NCI-H2107 treated with DMSO at 0.1 percent for 48 hours (cell line): ENCODE measurements at regions not wholly inside any gene's neighbourhood (a gene's known extent, or its start where the extent isn't known, plus 50 kb on each side); places are given as distances from the start of the nearest gene placed in this dataset.

Experiments
- DNase-seq: peaks from one replicate; lab custom pipeline; 2025; ENCODE audit not compliant: unreplicated experiment; lab: John Stamatoyannopoulos, UW

DNA sequence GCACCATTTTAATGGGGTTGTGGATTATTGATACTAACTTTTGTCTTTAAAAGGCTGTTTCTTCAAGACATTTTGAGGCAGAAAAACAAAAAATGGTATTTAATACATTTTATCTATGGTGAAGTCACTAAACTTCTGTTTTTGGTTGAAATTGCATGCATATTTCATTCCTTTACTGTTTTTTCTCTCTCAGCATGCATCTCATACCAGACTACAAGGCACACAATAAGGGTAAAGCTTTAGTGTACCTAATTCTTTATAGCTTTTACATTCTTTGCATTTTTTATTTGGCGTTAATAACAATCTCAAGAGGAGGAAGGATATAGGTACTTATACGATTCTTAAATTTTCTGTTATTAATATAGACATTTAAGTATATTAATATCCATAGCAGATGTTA lies 151.0 kb upstream of the DKK2 start:
- DNase-seq = no peak

DNA sequence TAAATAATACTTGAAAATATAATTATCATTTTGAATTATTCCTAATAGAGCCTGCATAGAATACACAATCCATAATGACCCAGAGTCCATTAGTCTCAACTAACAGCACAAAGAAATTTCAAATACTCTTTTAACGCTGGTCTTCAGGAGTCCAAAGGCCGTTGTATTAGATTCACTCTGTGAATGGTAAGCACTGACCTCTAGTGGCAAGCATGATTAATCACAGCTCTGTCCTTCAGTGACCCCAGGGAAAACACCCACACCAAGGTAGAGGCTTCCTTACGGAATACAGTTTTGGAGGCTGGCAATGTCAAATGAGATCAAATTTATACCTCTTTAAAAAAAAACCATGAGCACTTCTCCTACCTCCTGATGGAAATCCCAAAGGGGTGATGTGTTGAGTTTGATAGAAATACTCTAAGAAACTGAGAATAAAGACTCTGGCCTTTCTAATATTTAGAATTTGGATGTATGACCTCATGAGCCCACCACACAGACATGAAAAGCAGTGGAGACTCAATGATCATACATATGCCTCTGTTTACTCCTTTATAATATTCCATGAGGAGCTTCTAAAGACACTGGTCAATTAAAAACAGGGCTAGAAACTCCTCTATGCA lies 147.2 kb upstream of the DKK2 start:
- peak; percentile 1 for DNase-seq

DNA sequence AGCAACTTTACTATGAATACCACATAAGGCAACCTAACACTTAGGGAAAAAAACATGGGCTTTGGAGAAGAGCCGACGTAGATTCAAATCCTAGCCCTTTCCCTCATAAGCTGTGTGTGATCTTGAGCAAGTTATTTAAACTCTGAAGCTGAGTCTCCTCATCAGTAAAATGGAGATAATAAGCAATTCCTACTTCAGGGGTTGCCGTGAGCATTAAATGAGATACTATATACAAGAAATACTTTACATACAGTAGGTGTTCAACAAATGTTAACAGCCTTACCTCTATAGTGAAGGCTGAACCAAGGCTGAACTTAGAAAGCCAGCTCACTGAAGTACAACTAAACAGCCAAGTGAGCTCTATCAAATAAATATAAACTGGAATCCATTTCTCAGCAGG lies 146.2 kb upstream of the DKK2 start:
- no peak for DNase-seq

DNA sequence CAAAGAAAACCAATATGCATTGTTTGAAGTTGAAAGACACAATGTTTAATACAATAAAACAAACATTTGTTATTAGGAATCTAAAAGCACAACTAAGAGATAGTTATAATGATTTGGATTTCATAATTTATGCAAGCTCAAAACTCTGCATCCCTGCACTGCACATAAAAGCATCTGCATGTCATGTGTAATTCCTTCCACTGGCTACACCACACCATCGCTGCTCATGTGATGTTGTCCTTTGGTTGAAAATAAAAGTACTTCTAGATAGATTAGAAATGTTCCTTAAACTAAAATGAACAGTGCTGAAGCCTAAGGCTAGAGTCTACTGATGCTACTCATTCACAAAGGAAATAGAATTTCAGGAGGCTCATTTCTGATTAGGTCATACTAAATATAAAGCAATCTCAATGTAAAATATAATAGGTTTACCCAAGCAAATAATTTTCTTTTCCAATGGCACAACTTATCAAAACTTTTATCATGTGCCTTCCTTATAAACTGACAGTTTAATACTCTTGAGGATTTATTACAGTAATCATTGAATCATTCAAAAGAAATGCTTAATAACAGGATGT lies 130.8 kb upstream of the DKK2 start:
- DNase-seq = no peak

DNA sequence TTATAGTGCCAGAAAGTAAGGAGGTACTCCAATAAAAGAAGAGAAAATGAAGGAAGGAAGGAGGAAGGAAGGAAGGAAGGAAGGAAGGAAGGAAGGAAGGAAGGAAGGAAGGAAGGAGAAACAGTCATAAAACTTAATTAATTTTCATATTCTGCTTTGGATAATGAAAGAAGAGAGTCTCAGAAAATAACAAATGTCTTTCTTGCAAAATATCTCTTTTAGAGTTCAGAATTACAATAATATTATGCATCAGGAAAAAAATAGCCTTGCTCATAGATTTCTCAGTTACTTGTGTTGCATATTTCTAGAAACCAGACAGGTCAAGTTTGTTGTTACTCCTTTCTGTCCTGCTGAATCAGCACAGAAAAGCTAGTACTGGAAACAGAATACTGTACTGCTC lies 130.1 kb upstream of the DKK2 start:
- no peak for DNase-seq

DNA sequence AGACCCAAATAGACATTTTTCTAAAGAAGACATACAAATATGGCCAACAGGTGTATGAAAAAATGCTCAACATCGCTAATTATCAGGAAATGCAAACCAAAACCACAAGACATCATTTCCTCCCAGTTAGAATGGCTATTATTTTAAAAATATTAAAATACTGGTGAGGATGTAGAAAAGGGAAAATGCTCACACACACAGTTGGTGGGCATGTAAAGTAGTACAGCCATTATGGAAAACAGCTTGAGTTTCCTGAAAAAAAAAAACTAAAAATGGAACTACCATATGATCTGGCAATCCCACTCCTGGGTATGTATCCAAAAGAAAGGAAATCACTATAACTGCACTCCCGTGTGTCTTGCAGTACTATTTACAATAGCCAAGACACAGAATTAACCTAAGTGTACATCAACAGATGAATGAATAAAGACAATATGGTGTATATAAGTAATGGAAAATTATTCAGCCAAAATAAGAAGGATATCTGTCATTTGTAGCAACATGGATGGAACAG lies 128.9 kb upstream of the DKK2 start:
- no peak for DNase-seq

DNA sequence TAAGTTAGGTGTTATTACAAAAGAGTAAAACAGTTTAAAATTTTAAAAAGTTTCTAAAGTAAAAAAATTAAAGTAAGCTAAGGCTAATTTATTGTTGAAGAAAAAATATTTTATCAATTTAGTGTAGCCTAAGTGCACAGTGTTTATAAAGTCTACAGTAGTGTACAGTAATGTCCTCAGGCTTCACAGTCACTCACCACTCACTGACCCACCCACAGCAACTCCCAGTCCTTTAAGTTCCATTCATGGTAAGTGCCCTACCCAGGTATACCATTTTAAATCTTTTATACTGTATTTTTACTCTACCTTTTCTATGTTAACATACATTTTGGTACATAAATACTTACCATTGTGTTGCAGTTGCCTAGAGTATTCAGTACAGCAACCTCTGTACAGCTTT lies 120.3 kb upstream of the DKK2 start:
- no peak for DNase-seq

DNA sequence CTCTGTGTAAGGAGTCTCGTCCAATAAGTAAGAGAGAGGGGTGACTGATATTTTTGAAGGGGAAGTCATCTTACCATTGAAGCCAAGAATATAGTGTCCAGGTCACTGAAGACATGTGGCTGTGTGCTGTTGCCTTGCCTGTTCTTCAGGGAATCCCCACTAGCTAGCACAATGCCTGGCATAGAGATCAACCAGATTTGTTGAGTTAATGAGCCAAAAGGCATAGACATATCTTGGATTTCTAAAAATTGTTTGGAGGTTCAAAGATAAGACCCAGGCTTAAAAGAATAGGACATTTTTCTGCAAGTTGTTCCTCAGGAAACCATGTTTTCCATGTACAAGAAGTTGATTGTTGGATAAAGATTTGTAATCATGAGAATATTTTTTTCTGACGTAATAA lies 119.3 kb upstream of the DKK2 start:
- no peak for DNase-seq

DNA sequence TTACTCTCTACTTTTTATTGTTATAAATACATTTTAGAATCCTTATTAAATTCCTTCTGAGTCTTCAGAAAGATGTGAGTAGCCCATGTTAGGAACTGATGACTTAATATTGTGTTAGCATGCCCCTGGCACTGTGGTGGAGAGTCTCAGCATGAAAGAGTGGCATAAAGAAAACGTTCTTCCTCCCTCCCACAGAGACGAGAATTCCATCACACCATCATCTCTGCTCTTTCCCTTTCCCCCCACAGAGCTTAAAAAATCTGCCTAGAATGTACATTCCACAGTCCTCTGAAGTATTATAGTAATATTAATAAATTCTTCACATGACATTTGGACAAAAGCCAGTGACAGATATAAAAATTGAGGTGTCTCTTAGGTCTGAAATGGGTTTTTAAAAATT lies 117.8 kb upstream of the DKK2 start:
- no peak for DNase-seq

DNA sequence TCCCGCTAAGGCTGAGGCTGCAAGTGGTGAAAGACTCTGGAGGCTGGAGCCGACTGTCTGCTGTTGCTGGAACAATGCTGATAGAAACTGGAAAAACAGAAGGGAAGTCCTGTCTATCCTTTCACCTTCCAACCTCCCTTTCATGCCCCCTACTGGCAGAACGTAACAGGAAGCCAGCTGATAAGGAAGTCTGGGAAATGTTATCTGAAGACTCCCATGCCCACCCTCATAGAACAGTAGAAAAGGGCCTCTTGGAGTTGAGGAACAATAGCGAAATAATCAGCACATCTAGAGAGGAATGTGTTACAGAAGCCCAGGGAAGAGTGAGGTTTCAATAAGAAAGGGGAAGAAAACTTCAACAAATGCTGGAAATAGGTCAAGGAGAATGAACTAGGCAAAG lies 117.1 kb upstream of the DKK2 start:
- no peak for DNase-seq

DNA sequence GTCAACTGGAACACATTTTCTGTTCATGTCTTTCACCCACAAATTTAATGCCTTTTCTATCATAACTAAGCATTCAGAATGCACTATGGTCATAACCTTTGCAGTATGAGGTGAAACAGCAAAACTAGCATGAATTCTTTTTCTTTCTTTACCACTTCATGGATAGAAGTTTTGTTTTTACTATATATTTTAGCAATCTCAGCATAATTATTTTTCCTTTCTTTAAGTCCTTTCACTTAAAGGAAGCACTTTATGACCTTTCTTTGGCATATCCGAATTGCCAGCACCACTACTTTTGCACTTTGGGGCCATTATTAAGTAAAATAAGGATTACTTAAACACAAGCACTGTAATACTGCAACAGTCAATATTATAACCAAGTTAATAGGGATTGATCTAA lies 115.1 kb upstream of the DKK2 start:
- no peak for DNase-seq

DNA sequence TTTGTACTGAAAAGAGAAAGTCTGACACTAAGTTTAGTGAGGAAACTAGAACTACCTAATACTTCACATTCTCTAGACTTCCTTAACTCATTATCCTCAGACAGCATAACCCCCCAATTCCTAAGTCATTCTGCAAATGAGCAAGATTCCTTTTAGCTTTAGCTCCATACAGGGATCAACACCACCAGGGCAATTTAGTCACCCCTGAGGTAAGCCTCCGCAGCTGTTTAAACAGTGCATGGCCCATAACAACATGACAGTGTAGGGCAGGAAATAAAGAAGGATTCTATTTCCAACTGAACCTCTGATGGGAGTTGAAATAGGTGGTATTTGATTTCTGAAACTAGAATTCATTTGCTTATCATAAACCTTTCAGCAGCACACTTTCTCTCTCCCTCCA lies 112.8 kb upstream of the DKK2 start:
- no peak for DNase-seq

DNA sequence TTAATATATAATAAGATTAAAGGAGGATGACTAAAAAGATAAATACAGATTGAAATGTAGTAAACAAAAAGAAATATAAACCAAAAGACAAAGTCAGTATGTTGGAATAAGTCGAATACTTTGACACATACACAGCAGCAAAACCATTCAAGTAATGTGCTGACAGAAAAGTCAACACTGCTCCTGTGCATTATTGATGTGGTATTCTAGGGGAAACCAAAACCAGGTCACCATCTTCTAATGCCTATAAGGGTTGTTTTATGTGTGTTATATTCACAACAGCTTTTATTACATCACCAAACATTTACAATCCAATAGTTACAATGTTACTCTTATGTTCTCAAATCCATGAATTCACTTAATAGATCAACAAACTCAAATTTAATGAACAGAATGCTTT lies 111.8 kb upstream of the DKK2 start:
- DNase-seq = no peak

DNA sequence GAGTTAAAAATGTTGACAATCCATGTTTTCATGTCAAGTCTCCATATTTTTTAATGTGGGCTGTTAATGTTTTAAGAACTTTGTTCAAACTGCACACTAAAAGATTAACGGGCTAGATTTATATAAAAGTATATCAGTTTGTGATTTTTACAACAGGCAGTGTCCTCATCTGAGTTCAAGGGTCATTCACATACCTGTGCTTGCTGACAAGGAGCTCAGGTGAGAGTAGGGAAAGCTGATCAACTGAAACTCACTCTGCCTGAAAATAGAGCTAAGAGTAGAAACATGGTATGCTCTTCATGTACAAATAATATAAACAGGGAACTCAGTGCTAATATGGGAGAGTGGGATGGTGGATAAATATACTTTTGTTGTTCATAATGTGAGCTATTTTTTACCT lies 102.3 kb upstream of the DKK2 start:
- no peak for DNase-seq

DNA sequence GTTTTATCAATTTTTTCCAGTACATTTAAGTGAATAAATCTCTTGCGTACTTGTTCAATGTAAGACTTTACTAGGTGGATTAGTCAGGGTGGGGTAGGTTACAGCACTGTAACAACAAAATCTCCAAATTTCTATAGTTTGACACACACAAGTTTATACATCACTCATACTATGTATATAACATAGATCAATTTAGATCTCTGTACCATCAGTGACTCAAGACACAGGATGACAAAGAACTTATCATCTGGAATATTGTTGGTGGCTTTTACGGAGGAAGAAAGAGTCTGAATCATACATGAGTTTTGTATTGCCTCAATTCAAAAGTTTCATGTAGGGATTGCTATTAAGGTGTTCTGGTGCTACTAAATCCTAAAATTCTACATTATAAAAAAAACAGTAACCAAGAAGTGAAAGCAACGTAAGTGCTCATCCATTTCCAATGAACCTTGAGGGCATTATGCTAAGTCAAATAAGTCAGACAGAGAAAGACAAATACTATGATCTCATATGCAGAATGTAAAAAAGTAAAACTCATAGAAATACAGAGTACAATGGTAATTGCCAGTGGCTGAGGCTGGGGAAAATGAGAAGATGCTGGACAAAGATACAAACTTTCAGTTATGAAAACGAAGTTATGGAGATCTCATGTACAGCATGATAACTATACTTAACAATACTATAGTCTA lies 98.0 kb upstream of the DKK2 start:
- no peak for DNase-seq

DNA sequence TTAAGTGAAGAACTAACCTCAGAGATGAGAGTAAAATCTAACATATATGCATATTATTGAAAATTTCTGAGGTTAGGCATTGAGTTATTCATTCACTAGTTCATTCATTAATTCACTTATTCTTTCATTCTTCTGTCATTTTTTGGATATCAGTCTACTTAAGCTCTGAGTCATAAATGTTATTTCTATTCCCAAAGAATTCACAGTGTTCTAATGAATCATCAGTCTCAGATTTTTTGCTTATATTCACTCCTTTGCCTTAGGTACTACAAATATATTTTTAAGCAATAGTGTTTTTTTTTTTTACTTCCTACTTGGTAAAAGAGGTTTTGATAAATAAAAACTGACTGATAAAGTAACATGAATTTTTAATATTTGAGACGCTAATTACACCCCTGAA lies 95.2 kb upstream of the DKK2 start:
- no peak for DNase-seq

DNA sequence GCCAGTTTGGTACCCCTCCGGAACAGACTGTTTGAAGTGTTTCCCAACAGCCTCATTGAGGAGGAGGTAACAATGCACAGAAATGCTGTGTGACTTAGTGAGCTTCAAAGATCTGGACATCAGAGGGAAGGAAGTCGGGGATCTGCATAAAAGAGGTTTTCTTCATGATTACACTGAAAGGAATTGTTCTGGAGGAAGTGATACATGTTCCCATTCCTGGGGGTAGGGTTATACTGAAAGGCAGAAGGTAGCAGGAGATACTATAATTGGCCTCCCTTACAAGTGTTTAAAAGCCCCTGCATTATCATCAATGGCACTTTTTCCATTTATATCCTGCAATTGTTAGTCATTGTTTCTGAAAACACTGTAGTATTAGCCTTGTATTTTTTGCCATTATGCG lies 94.0 kb upstream of the DKK2 start:
- DNase-seq = no peak

DNA sequence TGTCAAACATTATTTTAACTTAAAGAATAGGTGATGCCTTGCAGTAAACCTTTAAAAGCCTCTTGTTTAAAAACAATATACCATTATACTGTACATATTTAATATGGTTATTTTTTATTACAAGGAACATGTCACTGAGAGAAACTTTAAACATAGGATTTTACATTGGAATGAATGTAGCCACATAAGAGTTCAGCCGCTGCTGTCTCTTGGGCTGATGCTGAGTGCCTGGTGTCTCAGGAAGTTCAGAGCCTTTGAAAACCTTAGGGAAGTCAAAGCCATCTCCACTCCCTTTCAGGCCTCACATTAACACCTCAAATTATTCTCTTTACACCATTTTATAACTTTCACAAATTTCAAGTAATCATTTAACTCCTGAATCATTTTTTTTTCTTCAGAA lies 93.5 kb upstream of the DKK2 start:
- no peak for DNase-seq

DNA sequence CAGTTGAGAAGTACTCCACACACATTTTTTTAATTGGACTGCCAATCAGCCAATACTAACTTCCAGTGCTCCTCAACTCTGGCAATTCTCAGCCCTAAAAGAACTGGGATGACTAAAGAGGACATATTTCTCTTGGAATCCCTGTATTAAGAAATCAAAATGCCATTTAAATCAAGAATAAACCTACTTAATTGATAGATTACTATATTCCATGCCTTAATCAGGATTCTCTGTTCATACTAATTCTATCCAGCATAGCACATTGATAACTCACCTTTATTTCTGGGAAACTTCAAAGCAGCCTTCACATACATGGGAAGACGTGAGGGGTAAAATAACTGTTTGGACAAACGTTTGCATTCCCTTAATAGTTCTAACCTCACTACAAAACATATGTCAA lies 93.0 kb upstream of the DKK2 start:
- DNase-seq = no peak

DNA sequence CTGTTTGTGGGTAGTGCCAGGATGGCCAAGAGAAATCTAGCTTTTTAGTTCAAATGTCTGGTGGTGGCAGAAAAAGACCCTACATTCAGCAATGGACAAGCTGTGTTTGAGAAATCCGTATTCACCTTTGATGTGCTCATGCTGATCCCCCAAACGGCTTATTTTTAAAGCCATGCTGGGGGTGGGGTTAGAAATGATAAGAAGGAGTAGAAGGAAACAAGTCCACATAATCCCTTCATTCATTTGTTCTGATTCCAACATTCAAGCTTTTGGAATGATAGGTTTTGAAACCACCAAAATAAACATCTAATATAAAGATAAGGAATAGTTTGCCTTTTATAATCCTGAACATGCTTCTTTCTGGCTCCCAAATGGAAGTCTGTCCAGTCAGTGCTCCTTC lies 92.0 kb upstream of the DKK2 start:
- DNase-seq = no peak

DNA sequence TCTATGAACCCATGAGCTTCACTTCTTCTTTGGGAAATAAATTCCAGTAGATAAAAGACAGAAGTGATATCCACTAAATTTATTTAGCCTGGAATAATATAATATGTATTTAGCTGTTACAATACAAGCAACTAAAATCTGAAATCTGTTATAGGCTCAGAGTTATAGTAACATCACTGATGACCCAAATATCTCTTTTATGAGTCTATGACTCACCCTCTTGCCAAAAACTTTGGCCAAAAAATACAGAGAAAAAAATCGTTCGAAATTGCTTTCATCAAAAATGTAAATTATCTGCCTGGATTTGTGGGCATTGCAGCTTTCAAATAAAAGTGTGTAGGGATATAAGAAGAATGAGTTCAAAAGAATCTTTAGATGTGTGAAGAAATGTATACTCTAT lies 89.4 kb upstream of the DKK2 start:
- no peak for DNase-seq

DNA sequence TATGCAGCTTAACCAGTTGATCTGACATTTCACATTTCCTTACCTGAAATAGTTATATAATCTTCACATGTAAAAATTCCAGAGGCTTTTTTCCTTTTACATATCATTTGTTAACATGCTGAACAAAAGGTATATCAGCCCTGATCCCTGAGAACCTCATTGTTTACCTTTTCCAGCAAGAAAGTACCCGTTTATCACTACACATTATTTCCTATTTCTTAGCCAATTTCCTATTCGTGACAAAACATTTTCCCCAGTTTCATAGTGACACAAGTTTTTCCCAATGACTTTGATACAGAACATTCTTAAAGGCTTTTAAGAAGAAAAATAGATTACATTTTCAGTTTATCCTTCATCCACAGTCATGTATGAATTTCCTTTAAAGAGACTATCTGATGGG lies 86.6 kb upstream of the DKK2 start:
- no peak for DNase-seq

DNA sequence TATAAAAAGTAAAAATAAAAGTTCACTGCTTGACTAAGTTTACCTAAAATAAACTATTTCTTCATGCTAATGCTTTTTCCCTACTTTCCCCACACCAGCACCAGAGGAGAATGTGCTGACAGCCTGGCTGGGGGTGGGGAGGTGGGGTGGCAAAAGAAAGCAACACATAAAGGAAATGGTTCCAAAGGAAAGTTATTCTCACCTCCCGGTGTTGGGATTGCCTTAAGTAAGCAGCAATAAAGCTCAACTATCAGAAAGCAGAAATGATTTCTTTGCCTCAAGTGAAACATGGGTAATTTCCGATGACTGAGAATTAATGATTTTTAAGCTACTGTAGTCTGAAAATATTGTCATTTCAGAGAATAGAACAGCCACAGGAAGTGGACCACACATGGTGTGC lies 84.5 kb upstream of the DKK2 start:
- DNase-seq = no peak
